GM19328 (cell line): ENCODE measurements at regions not wholly inside any gene's neighbourhood (a gene's known extent, or its start where the extent isn't known, plus 50 kb on each side); places are given as distances from the start of the nearest gene placed in this dataset.
"Not testable (repeated sequence)": the region's sequence is repeated elsewhere in the genome, so short reads cannot be mapped to it uniquely, and the experiment has no call there.

ENCODE experiments used
- ATAC-seq: cut with Tn5 transposase; IDR thresholded peaks from one replicate; pipeline ENCODE4 v1.9.1; 2021; ENCODE audit warnings: mild to moderate bottlenecking, moderate library complexity; ENCODE audit not compliant: unreplicated experiment

- no peak for ATAC-seq
Measured at GRCh38 chr4:179331362-179331761, 1889.1 kb upstream of the AGA start.

GRCh38 chr4:179344861-179345260 lies 1902.6 kb upstream of the AGA start:
- no peak for ATAC-seq

- ATAC-seq = no peak
Measured at GRCh38 chr4:179352221-179352620, 1910.0 kb upstream of the AGA start.

GRCh38 chr4:179353786-179354185 lies 1911.5 kb upstream of the AGA start:
- no peak for ATAC-seq

GRCh38 chr4:179361978-179362486 lies 1919.8 kb upstream of the AGA start:
- no peak for ATAC-seq

GRCh38 chr4:179365932-179366331 lies 1923.7 kb upstream of the AGA start:
- ATAC-seq = not testable (repeated sequence)

- ATAC-seq = no peak
Measured at GRCh38 chr4:179372242-179372641, 1930.0 kb upstream of the AGA start.

- no peak for ATAC-seq
Measured at GRCh38 chr4:179372746-179373145, 1930.5 kb upstream of the AGA start.

- not testable (repeated sequence) for ATAC-seq
Measured at GRCh38 chr4:179378847-179379246, 1936.6 kb upstream of the AGA start.

GRCh38 chr4:179392787-179393186 lies 1950.5 kb upstream of the AGA start:
- ATAC-seq = no peak

GRCh38 chr4:179398414-179398813 lies 1956.2 kb upstream of the AGA start:
- no peak for ATAC-seq

GRCh38 chr4:179399054-179399782 lies 1957.0 kb upstream of the AGA start:
- ATAC-seq = no peak

- no peak for ATAC-seq
Measured at GRCh38 chr4:179415037-179415846, 1973.0 kb upstream of the AGA start.

- ATAC-seq = no peak
Measured at GRCh38 chr4:179415847-179416223, 1973.6 kb upstream of the AGA start.

GRCh38 chr4:179417357-179417756 lies 1975.1 kb upstream of the AGA start:
- ATAC-seq = no peak

- no peak for ATAC-seq
Measured at GRCh38 chr4:179437962-179438361, 1995.7 kb upstream of the AGA start.

- ATAC-seq = no peak
Measured at GRCh38 chr4:179441596-179441995, 1999.4 kb upstream of the AGA start.

- ATAC-seq = no peak
Measured at GRCh38 chr4:179447308-179447707, 2005.1 kb upstream of the AGA start.

GRCh38 chr4:179465131-179465797 lies 2023.0 kb upstream of the AGA start:
- ATAC-seq = no peak

GRCh38 chr4:179467878-179468277 lies 2025.6 kb upstream of the AGA start:
- ATAC-seq = no peak

GRCh38 chr4:179472164-179472563 lies 2029.9 kb upstream of the AGA start:
- ATAC-seq = no peak

- ATAC-seq = no peak
Measured at GRCh38 chr4:179478608-179479007, 2036.4 kb upstream of the AGA start.
